ENCODE measurements at regions not wholly inside any gene's neighbourhood (a gene's known extent, or its start where the extent isn't known, plus 50 kb on each side); places are given as distances from the start of the nearest gene placed in this dataset.
A peak's percentile ranks its signal among the peaks of the same experiment; 100 is the strongest.

GRCh38 chr15:31781261-31781660 lies 249.1 kb upstream of the CHRNA7 start:
- H4K20me1 ChIP-seq (ENCODE audit: insufficient read depth, low read length), result no peaks in the 10 kb centered on the region
- H2AFZ ChIP-seq (ENCODE audit: low read depth, low read length), result no peak overlapping the region
- peaks cover 4% of the 10 kb centered on the region; the same call in 1 of the 2 replicates for H3K4me1 ChIP-seq (ENCODE audit: low read length)
- no peak overlapping the region for H3K4me2 ChIP-seq (ENCODE audit: low read length)
- no peak overlapping the region for H3K4me3 ChIP-seq (ENCODE audit: low read length)
- H3K27ac ChIP-seq (ENCODE audit: low read length), result no peak overlapping the region
- H3K9me3 ChIP-seq (ENCODE audit: insufficient read depth, low read length), result no peaks in the 10 kb centered on the region
- TF ChIP-seq CTCF (IDR thresholded peaks at IDR 0.05; ENCODE audit: low read depth, low read length) (peak; percentile 16; the same call in 1 of the 2 replicates), EZH2phosphoT487 (IDR thresholded peaks at IDR 0.05; ENCODE audit: low read depth) (no peak)
- no peaks in the 10 kb centered on the region for H3K79me2 ChIP-seq (ENCODE audit: low read length)
- H3K9ac ChIP-seq (ENCODE audit: low read length), result no peak overlapping the region
- no peaks in the 10 kb centered on the region for H3K36me3 ChIP-seq (replicated peaks; ENCODE audit: low read depth, low read length)
- 0 out of 2 replicates have a peak, but pooled peaks cover 2% of the 10 kb centered on the region for H3K27me3 ChIP-seq (ENCODE audit: low read depth, low read length)

- no peaks in the 10 kb centered on the region for H3K36me3 ChIP-seq (replicated peaks; ENCODE audit: low read depth, low read length)
- H3K79me2 ChIP-seq (ENCODE audit: low read length), result no peaks in the 10 kb centered on the region
- H3K27me3 ChIP-seq (ENCODE audit: low read depth, low read length), result 0 out of 2 replicates have a peak, but pooled peaks cover 2% of the 10 kb centered on the region
- no peak overlapping the region for H3K4me2 ChIP-seq (ENCODE audit: low read length)
- H3K9me3 ChIP-seq (ENCODE audit: insufficient read depth, low read length), result no peaks in the 10 kb centered on the region
- no peak for TF ChIP-seq CTCF (IDR thresholded peaks at IDR 0.05; ENCODE audit: low read depth, low read length)
- TF ChIP-seq EZH2phosphoT487 (IDR thresholded peaks at IDR 0.05; ENCODE audit: low read depth), result no peak
- H3K27ac ChIP-seq (ENCODE audit: low read length), result no peak overlapping the region
- peaks cover 4% of the 10 kb centered on the region; the same call in 1 of the 2 replicates for H3K4me1 ChIP-seq (ENCODE audit: low read length)
- no peak overlapping the region for H2AFZ ChIP-seq (ENCODE audit: low read depth, low read length)
- H3K4me3 ChIP-seq (ENCODE audit: low read length), result no peak overlapping the region
- H4K20me1 ChIP-seq (ENCODE audit: insufficient read depth, low read length), result no peaks in the 10 kb centered on the region
- H3K9ac ChIP-seq (ENCODE audit: low read length), result no peak overlapping the region
These were observed 248.1 kb upstream of the CHRNA7 start for GRCh38 chr15:31782016-31782783.

GRCh38 chr15:31782951-31783350 lies 247.4 kb upstream of the CHRNA7 start:
- Histone ChIP-seq H3K4me3 (ENCODE audit: low read length) (no peak overlapping the region), H3K9me3 (ENCODE audit: insufficient read depth, low read length) (no peaks in the 10 kb centered on the region), H4K20me1 (ENCODE audit: insufficient read depth, low read length) (no peaks in the 10 kb centered on the region), H3K9ac (ENCODE audit: low read length) (no peak overlapping the region), H3K27ac (ENCODE audit: low read length) (no peak overlapping the region), H3K27me3 (ENCODE audit: low read depth, low read length) (0 out of 2 replicates have a peak, but pooled peaks cover 2% of the 10 kb centered on the region), H3K36me3 (replicated peaks; ENCODE audit: low read depth, low read length) (no peaks in the 10 kb centered on the region), H3K4me2 (ENCODE audit: low read length) (no peak overlapping the region), H2AFZ (ENCODE audit: low read depth, low read length) (no peak overlapping the region), H3K4me1 (ENCODE audit: low read length) (peaks cover 4% of the 10 kb centered on the region; the same call in 1 of the 2 replicates), H3K79me2 (ENCODE audit: low read length) (no peaks in the 10 kb centered on the region)
- TF ChIP-seq EZH2phosphoT487 (IDR thresholded peaks at IDR 0.05; ENCODE audit: low read depth), result no peak
- no peak for TF ChIP-seq CTCF (IDR thresholded peaks at IDR 0.05; ENCODE audit: low read depth, low read length)

GRCh38 chr15:31786360-31786759 lies 244.0 kb upstream of the CHRNA7 start:
- no peak overlapping the region for H3K27ac ChIP-seq (ENCODE audit: low read length)
- no peaks in the 10 kb centered on the region for H3K36me3 ChIP-seq (replicated peaks; ENCODE audit: low read depth, low read length)
- no peak overlapping the region for H2AFZ ChIP-seq (ENCODE audit: low read depth, low read length)
- no peak overlapping the region for H3K4me2 ChIP-seq (ENCODE audit: low read length)
- no peaks in the 10 kb centered on the region for H3K4me1 ChIP-seq (ENCODE audit: low read length)
- no peak overlapping the region for H3K9ac ChIP-seq (ENCODE audit: low read length)
- no peaks in the 10 kb centered on the region for H3K79me2 ChIP-seq (ENCODE audit: low read length)
- H3K4me3 ChIP-seq (ENCODE audit: low read length), result no peak overlapping the region
- no peaks in the 10 kb centered on the region for H4K20me1 ChIP-seq (ENCODE audit: insufficient read depth, low read length)
- no peaks in the 10 kb centered on the region for H3K9me3 ChIP-seq (ENCODE audit: insufficient read depth, low read length)
- TF ChIP-seq CTCF (IDR thresholded peaks at IDR 0.05; ENCODE audit: low read depth, low read length) (no peak), EZH2phosphoT487 (IDR thresholded peaks at IDR 0.05; ENCODE audit: low read depth) (no peak)
- 0 out of 2 replicates have a peak, but pooled peaks cover 2% of the 10 kb centered on the region for H3K27me3 ChIP-seq (ENCODE audit: low read depth, low read length)
